ENCODE measurements at regions not wholly inside any gene's neighbourhood (a gene's known extent, or its start where the extent isn't known, plus 50 kb on each side); places are given as distances from the start of the nearest gene placed in this dataset.

- DNase-seq, result no peak
Observed at GRCh38 chr21:27447843-27448242, 481.0 kb upstream of the ADAMTS5 start.

GRCh38 chr21:27429710-27430341, 462.9 kb upstream of the ADAMTS5 start:
- DNase-seq, result no peak

- DNase-seq, result no peak
Observed at GRCh38 chr21:27426196-27426595, 459.3 kb upstream of the ADAMTS5 start.

GRCh38 chr21:27425574-27425973, 458.7 kb upstream of the ADAMTS5 start:
- DNase-seq, result no peak

GRCh38 chr21:27425172-27425571, 458.3 kb upstream of the ADAMTS5 start:
- DNase-seq, result no peak

- no peak for DNase-seq
Observed at GRCh38 chr21:27424601-27425000, 457.7 kb upstream of the ADAMTS5 start.

GRCh38 chr21:27423906-27424595, 457.2 kb upstream of the ADAMTS5 start:
- no peak for DNase-seq

GRCh38 chr21:27423038-27423437, 456.1 kb upstream of the ADAMTS5 start:
- DNase-seq, result no peak

GRCh38 chr21:27422435-27422834, 455.5 kb upstream of the ADAMTS5 start:
- no peak for DNase-seq

GRCh38 chr21:27421654-27422053, 454.8 kb upstream of the ADAMTS5 start:
- DNase-seq, result no peak

GRCh38 chr21:27419153-27419552, 452.3 kb upstream of the ADAMTS5 start:
- no peak for DNase-seq

GRCh38 chr21:27418346-27418745, 451.5 kb upstream of the ADAMTS5 start:
- DNase-seq, result no peak

GRCh38 chr21:27412530-27412929, 445.6 kb upstream of the ADAMTS5 start:
- DNase-seq, result no peak

- DNase-seq, result no peak
Observed at GRCh38 chr21:27408826-27409225, 441.9 kb upstream of the ADAMTS5 start.

GRCh38 chr21:27407271-27407670, 440.4 kb upstream of the ADAMTS5 start:
- no peak for DNase-seq

- DNase-seq, result no peak
Observed at GRCh38 chr21:27406300-27407009, 439.6 kb upstream of the ADAMTS5 start.

- DNase-seq, result no peak
Observed at GRCh38 chr21:27403011-27403410, 436.1 kb upstream of the ADAMTS5 start.

GRCh38 chr21:27400045-27400444, 433.2 kb upstream of the ADAMTS5 start:
- DNase-seq, result no peak

- DNase-seq, result no peak
Observed at GRCh38 chr21:27397578-27397977, 430.7 kb upstream of the ADAMTS5 start.

- no peak for DNase-seq
Observed at GRCh38 chr21:27393726-27394125, 426.8 kb upstream of the ADAMTS5 start.

GRCh38 chr21:27391990-27392389, 425.1 kb upstream of the ADAMTS5 start:
- DNase-seq, result no peak

GRCh38 chr21:27390384-27390783, 423.5 kb upstream of the ADAMTS5 start:
- DNase-seq, result no peak

GRCh38 chr21:27388825-27389224, 421.9 kb upstream of the ADAMTS5 start:
- no peak for DNase-seq

GRCh38 chr21:27382404-27382803, 415.5 kb upstream of the ADAMTS5 start:
- DNase-seq, result no peak

Data from NCI-H2107 (cell line).